ENCODE measurements at regions not wholly inside any gene's neighbourhood (a gene's known extent, or its start where the extent isn't known, plus 50 kb on each side); places are given as distances from the start of the nearest gene placed in this dataset.

DNA sequence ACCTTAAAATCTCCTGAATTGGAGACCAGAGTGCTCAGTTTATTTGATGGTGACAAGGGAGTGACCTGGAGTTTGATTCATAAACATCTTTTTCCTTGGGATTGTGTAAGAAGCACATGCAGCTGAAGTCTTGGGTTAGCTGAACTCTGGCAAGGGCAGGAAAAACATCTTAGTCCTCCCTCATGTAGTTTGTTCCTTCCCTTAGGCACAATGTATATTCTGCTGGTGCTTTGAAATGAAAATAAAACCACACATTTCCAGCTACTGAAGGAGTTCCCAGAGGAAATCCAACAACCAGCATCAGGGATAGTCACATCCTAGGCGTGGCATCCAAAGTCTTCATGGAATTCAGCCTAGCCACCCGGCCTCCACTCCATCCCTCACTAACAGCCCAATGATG, 95.2 kb upstream of the PAPPA start:
- Histone ChIP-seq H3K27ac (ENCODE audit: low read depth, low read length) (no peak overlapping the region), H3K4me1 (ENCODE audit: insufficient read depth, low read length) (no peaks in the 10 kb centered on the region), H3K4me3 (ENCODE audit: low read length) (no peak overlapping the region), H3K9me3 (ENCODE audit: insufficient read depth, low read depth, low read length) (no peaks in the 10 kb centered on the region), H3K36me3 (ENCODE audit: insufficient read depth, low read length) (no peaks in the 10 kb centered on the region), H3K9ac (ENCODE audit: low read depth, low read length) (no peak overlapping the region), H3K27me3 (ENCODE audit: insufficient read depth, low read length) (no peaks in the 10 kb centered on the region)
- WGBS, result 91% methylated on average over 2 of the region's 2 CpGs

DNA sequence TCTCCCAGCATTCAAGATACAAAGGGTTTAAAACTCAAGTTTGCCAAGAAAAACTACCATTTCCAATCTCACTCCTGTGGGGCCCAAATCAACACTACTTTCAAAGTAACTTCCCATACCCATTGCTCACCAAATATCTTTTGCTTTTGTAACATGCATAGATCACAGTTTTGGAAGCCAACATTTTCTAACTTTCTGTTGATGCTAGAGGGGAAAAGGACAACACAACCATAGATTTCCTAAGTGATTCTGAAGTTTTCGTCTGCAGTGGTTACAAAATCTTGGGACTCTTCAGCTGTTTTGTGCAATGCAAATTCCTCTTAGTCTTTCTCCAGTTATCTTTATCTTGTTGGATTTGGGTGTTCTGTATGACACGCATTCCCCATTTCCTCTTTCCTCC, 94.1 kb upstream of the PAPPA start:
- no peaks in the 10 kb centered on the region for H3K36me3 ChIP-seq (ENCODE audit: insufficient read depth, low read length)
- 90% methylated on average over 1 of the region's 2 CpGs for WGBS

DNA sequence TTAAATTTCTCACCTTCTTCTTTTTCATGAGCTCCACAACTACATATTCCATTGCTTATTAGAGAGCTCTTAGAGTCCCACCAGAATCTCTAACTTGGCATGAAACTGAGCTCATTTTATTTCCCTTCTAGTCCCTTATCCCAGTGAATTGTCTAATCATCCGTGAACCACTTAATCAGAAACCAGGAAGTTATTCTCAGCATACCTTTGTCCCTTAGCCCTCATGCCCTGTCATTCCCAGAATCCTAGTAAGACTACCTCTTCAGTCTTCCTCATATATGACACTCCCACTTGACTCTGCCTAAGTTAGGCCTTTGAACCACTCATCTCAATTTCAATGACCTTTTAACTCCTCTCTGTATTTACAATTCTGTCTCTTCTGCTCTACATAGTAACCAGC, 93.0 kb upstream of the PAPPA start:
- 92% methylated on average over 1 of the region's 1 CpG for WGBS
- Histone ChIP-seq H3K36me3 (ENCODE audit: insufficient read depth, low read length) (no peaks in the 10 kb centered on the region), H3K9ac (ENCODE audit: low read depth, low read length) (no peak overlapping the region), H3K4me1 (ENCODE audit: insufficient read depth, low read length) (no peaks in the 10 kb centered on the region), H3K4me3 (ENCODE audit: low read length) (no peak overlapping the region), H3K27me3 (ENCODE audit: insufficient read depth, low read length) (no peaks in the 10 kb centered on the region), H3K27ac (ENCODE audit: low read depth, low read length) (no peak overlapping the region), H3K9me3 (ENCODE audit: insufficient read depth, low read depth, low read length) (no peaks in the 10 kb centered on the region)

More for the DNA sequence above, 94.1 kb upstream of the PAPPA start:
- H3K9ac ChIP-seq (ENCODE audit: low read depth, low read length), result no peak overlapping the region
- H3K4me1 ChIP-seq (ENCODE audit: insufficient read depth, low read length), result no peaks in the 10 kb centered on the region
- no peaks in the 10 kb centered on the region for H3K27me3 ChIP-seq (ENCODE audit: insufficient read depth, low read length)
- H3K9me3 ChIP-seq (ENCODE audit: insufficient read depth, low read depth, low read length), result no peaks in the 10 kb centered on the region
- no peak overlapping the region for H3K4me3 ChIP-seq (ENCODE audit: low read length)
- no peak overlapping the region for H3K27ac ChIP-seq (ENCODE audit: low read depth, low read length)

GRCh38 chr9:116061546-116062205, 91.9 kb upstream of the PAPPA start:
- Histone ChIP-seq H3K4me1 (ENCODE audit: insufficient read depth, low read length) (no peaks in the 10 kb centered on the region), H3K27ac (ENCODE audit: low read depth, low read length) (no peak overlapping the region), H3K36me3 (ENCODE audit: insufficient read depth, low read length) (no peaks in the 10 kb centered on the region), H3K4me3 (ENCODE audit: low read length) (no peak overlapping the region), H3K27me3 (ENCODE audit: insufficient read depth, low read length) (no peaks in the 10 kb centered on the region), H3K9me3 (ENCODE audit: insufficient read depth, low read depth, low read length) (no peaks in the 10 kb centered on the region), H3K9ac (ENCODE audit: low read depth, low read length) (no peak overlapping the region)
- 96% methylated on average over 1 of the region's 2 CpGs for WGBS

DNA sequence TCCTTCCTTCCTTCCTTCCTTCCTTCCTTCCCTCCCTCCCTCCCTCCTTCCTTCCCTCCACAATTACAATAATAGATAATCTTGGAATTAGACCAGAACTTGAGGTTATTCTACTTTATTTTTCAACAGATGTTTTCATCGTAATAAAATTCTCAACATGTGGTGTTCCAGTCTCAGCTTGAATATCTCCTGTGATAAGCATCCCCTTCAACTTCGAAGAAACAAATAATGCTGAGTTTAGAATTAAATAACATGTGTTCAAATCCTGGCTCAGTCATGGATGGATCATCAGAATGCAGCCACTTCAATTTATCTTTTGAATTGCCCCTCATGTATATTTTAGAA, 91.4 kb upstream of the PAPPA start:
- 100% methylated on average over 2 of the region's 2 CpGs for WGBS
- Histone ChIP-seq H3K27me3 (ENCODE audit: insufficient read depth, low read length) (no peaks in the 10 kb centered on the region), H3K36me3 (ENCODE audit: insufficient read depth, low read length) (no peaks in the 10 kb centered on the region), H3K4me1 (ENCODE audit: insufficient read depth, low read length) (no peaks in the 10 kb centered on the region), H3K9me3 (ENCODE audit: insufficient read depth, low read depth, low read length) (no peaks in the 10 kb centered on the region), H3K27ac (ENCODE audit: low read depth, low read length) (no peak overlapping the region), H3K9ac (ENCODE audit: low read depth, low read length) (no peak overlapping the region), H3K4me3 (ENCODE audit: low read length) (no peak overlapping the region)

- Histone ChIP-seq H3K27me3 (ENCODE audit: insufficient read depth, low read length) (no peaks in the 10 kb centered on the region), H3K27ac (ENCODE audit: low read depth, low read length) (no peak overlapping the region), H3K36me3 (ENCODE audit: insufficient read depth, low read length) (no peaks in the 10 kb centered on the region), H3K9ac (ENCODE audit: low read depth, low read length) (no peak overlapping the region), H3K4me1 (ENCODE audit: insufficient read depth, low read length) (no peaks in the 10 kb centered on the region), H3K9me3 (ENCODE audit: insufficient read depth, low read depth, low read length) (no peaks in the 10 kb centered on the region), H3K4me3 (ENCODE audit: low read length) (no peak overlapping the region)
- 86% methylated on average over 2 of the region's 3 CpGs for WGBS
These were observed 88.6 kb upstream of the PAPPA start for GRCh38 chr9:116064970-116065369.

DNA sequence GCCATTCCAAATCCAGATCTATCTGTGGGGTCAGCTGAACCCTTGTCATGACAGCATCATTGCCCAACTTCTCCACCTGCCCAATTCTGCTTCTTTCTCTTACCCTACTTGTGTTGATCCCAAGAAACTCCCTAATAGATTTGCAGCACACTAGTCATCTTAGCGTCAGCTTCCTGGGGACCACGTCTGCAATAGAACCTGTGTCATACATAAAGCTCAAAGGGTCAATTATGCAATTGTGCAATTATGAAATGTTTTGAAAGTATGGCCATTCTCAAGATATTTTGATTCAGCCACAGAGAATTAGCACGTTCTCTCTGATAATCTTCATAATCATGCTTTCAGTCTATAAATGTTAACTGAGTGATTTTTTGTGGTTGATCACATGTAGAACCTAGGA, 87.4 kb upstream of the PAPPA start:
- Histone ChIP-seq H3K4me3 (ENCODE audit: low read length) (no peak overlapping the region), H3K9me3 (ENCODE audit: insufficient read depth, low read depth, low read length) (no peaks in the 10 kb centered on the region), H3K4me1 (ENCODE audit: insufficient read depth, low read length) (no peaks in the 10 kb centered on the region), H3K27me3 (ENCODE audit: insufficient read depth, low read length) (no peaks in the 10 kb centered on the region), H3K9ac (ENCODE audit: low read depth, low read length) (no peak overlapping the region), H3K27ac (ENCODE audit: low read depth, low read length) (no peak overlapping the region), H3K36me3 (ENCODE audit: insufficient read depth, low read length) (no peaks in the 10 kb centered on the region)
- WGBS, result 100% methylated on average over 2 of the region's 3 CpGs

- Histone ChIP-seq H3K4me1 (ENCODE audit: insufficient read depth, low read length) (no peaks in the 10 kb centered on the region), H3K27me3 (ENCODE audit: insufficient read depth, low read length) (no peaks in the 10 kb centered on the region), H3K4me3 (ENCODE audit: low read length) (no peak overlapping the region)
These were observed 86.0 kb upstream of the PAPPA start for GRCh38 chr9:116067566-116067965.

DNA sequence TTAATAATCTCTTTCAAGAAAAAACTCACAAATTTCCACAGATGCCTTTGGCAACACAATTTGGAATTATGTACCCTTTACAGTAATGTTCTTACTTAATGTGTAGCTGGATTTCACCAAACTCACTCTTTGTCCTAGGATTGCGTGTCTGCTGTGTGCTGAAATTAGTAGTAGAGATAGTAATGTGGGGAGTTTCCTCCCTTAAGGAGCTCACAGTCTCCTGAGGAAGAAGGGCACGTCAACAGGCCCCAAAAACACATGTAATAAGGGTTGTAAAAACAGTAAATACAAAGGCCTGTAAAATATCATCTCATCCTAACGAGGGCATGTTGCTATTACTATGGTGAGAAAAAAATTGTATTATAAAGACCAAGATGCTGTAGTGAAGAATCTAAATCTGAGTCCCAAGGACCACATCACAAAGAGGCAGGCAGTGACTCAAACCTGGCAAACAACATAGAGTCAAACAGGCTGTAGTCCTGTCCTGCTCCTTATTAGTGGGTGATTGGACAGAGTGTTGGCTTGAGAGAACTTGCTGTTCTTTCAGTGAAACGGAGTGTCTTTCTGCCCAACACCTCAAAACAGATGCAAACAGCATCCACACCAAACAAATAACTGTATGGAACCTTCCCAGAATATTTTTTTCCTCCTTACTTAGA, 83.2 kb upstream of the PAPPA start:
- Histone ChIP-seq H3K4me3 (ENCODE audit: low read length) (no peak overlapping the region), H3K27me3 (ENCODE audit: insufficient read depth, low read length) (no peaks in the 10 kb centered on the region), H3K9ac (ENCODE audit: low read depth, low read length) (no peak overlapping the region), H3K36me3 (ENCODE audit: insufficient read depth, low read length) (no peaks in the 10 kb centered on the region), H3K4me1 (ENCODE audit: insufficient read depth, low read length) (no peaks in the 10 kb centered on the region), H3K27ac (ENCODE audit: low read depth, low read length) (no peak overlapping the region), H3K9me3 (ENCODE audit: insufficient read depth, low read depth, low read length) (no peaks in the 10 kb centered on the region)
- 97% methylated on average over 3 of the region's 4 CpGs for WGBS

More at GRCh38 chr9:116067566-116067965, 86.0 kb upstream of the PAPPA start:
- 97% methylated on average over 2 of the region's 3 CpGs for WGBS
- no peaks in the 10 kb centered on the region for H3K9me3 ChIP-seq (ENCODE audit: insufficient read depth, low read depth, low read length)
- H3K36me3 ChIP-seq (ENCODE audit: insufficient read depth, low read length), result no peaks in the 10 kb centered on the region
- H3K9ac ChIP-seq (ENCODE audit: low read depth, low read length), result no peak overlapping the region
- no peak overlapping the region for H3K27ac ChIP-seq (ENCODE audit: low read depth, low read length)

- WGBS, result 94% methylated on average over 2 of the region's 2 CpGs
- Histone ChIP-seq H3K9me3 (ENCODE audit: insufficient read depth, low read depth, low read length) (no peaks in the 10 kb centered on the region), H3K9ac (ENCODE audit: low read depth, low read length) (no peak overlapping the region), H3K4me3 (ENCODE audit: low read length) (no peak overlapping the region), H3K36me3 (ENCODE audit: insufficient read depth, low read length) (no peaks in the 10 kb centered on the region), H3K27me3 (ENCODE audit: insufficient read depth, low read length) (no peaks in the 10 kb centered on the region), H3K27ac (ENCODE audit: low read depth, low read length) (no peak overlapping the region), H3K4me1 (ENCODE audit: insufficient read depth, low read length) (no peaks in the 10 kb centered on the region)
These were observed 81.5 kb upstream of the PAPPA start for GRCh38 chr9:116072046-116072445.

GRCh38 chr9:116073826-116074225, 79.8 kb upstream of the PAPPA start:
- Histone ChIP-seq H3K27ac (ENCODE audit: low read depth, low read length) (no peak overlapping the region), H3K9me3 (ENCODE audit: insufficient read depth, low read depth, low read length) (no peaks in the 10 kb centered on the region), H3K4me3 (ENCODE audit: low read length) (no peak overlapping the region), H3K4me1 (ENCODE audit: insufficient read depth, low read length) (no peaks in the 10 kb centered on the region), H3K36me3 (ENCODE audit: insufficient read depth, low read length) (no peaks in the 10 kb centered on the region), H3K27me3 (ENCODE audit: insufficient read depth, low read length) (no peaks in the 10 kb centered on the region), H3K9ac (ENCODE audit: low read depth, low read length) (no peak overlapping the region)
- WGBS, result 91% methylated on average over 2 of the region's 2 CpGs

DNA sequence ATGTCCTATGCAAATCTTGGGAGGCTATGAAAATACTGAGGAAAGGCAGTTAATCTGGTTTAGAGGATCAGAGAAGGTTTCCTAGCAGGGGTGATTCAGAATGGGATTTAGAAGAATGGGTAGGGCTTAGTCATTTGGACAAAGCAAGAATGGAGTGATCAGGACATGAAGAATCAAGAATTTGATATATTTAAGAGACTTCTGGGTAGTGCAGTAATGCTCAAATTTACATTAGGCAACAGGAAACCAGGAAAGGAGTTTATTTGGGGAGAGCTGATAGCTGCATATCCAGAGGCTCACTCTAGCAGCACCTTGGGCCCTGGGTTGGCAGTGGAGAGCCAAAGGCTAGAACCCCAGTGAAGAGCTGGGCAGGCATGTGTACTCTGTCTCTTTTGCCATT, 78.9 kb upstream of the PAPPA start:
- Histone ChIP-seq H3K36me3 (ENCODE audit: insufficient read depth, low read length) (no peaks in the 10 kb centered on the region), H3K4me3 (ENCODE audit: low read length) (no peak overlapping the region), H3K9ac (ENCODE audit: low read depth, low read length) (no peak overlapping the region), H3K27ac (ENCODE audit: low read depth, low read length) (no peak overlapping the region), H3K27me3 (ENCODE audit: insufficient read depth, low read length) (no peaks in the 10 kb centered on the region), H3K4me1 (ENCODE audit: insufficient read depth, low read length) (no peaks in the 10 kb centered on the region), H3K9me3 (ENCODE audit: insufficient read depth, low read depth, low read length) (no peaks in the 10 kb centered on the region)
